Stimulated activated CD4-positive, alpha-beta T cell treated with anti-CD3 and anti-CD28 coated beads, Interleukin-12 subunit alpha, Interleukin-12 subunit beta, amount 100 ng/mL, for 48 hours (primary cell): ENCODE measurements at regions not wholly inside any gene's neighbourhood (a gene's known extent, or its start where the extent isn't known, plus 50 kb on each side); places are given as distances from the start of the nearest gene placed in this dataset.
"Not testable (repeated sequence)": the region's sequence is repeated elsewhere in the genome, so short reads cannot be mapped to it uniquely, and the experiment has no call there.

ENCODE experiments used
- DNase-seq, 3 donors: peaks; one replicate each; pipeline ENCODE4 v3.0.0-alpha.2; 2020; ENCODE audit warnings: low read depth in 2 of 3, low spot score in 1 of 3

- no peak for DNase-seq
Observed at GRCh38 chr10:33710006-33710405, 375.5 kb upstream of the NRP1 start.

DNA sequence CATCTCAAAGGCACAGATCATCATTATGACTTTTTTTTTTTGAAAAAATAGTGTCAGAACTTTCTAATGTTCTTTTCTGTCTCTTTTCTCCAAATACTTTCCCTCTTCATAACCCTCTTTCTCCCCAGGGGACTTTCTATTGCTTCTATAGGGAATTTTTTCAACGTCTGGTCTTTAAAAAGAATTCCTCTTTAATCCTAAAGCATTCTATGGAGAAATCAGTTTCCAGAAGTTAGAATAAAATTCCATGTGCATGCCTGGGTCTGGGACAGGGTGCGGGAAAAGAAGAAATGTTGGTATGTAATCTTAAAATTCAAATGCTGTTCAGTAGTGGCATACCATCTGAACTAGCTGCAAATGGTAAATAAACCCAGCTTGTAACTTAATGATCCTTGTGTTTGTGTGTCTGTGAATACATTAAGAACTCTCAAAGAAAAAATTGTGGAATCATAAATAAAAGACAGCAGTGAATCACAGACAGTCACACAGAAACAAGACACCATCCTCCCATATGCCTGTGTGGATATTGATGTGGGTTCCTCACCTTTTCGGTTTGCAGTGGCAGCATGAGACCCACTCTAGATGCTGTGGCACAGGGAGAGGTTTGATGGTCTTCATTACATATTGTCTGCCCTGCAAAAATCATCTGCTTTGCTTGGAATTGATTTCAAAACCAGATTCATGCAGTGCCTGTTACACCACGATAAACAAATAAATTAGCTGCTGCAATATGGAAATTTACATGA lies 374.7 kb upstream of the NRP1 start:
- DNase-seq: no peak

DNA sequence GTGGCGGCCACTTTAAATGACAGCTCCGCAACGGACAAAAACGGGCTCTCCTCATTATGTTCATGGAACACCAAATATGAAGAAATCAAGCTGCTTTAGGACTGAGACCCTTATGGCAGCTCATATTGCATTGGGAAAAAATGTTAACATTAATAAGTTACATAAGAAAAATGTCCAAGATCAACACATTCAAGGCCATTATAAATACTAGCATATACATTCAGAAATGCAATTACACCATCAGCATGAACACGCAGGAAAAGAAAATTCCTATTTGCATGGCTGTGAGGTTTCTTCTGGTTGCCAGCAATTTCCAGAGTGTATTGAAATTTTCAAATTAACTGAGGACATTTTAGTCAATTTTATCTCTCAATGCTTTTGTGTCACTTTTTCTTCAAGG lies 374.1 kb upstream of the NRP1 start:
- no peak for DNase-seq

DNA sequence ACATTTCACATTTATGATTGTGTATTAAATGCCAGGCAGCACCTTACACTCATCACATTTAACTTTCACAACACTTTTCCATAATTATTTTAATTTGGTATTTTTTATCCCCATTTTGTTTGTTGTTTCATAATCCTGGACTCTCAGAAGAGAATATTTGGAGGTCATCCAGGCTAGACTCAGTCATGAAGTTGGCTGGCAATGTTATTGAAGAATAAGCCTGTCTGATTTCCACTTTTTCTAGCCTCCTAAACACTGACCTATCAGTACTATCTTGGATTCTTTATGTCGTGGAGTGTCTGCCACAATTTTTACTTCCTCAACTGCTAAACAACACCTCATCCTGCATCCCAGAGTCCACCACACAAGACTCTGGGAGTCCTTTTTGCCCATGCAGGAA lies 372.3 kb upstream of the NRP1 start:
- no peak for DNase-seq

DNA sequence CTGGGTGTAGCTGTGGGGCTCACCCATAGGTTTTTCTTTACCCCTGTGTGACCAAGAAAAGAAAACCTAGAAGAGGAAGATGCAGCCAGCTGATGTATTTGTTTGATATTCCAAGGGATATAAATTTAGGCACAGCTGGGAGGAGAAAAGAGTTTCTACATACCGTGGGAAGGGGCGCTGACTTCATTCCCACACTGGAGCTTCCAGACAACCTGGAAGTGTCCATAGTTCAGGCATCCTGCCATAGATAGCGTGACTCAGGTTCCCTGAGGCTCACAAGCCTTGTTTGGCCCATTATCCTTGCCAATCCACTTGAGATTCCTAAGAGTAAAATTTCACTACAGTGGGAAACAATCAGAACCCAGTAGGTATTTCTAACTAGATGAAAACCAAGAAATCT lies 371.7 kb upstream of the NRP1 start:
- no peak for DNase-seq

DNA sequence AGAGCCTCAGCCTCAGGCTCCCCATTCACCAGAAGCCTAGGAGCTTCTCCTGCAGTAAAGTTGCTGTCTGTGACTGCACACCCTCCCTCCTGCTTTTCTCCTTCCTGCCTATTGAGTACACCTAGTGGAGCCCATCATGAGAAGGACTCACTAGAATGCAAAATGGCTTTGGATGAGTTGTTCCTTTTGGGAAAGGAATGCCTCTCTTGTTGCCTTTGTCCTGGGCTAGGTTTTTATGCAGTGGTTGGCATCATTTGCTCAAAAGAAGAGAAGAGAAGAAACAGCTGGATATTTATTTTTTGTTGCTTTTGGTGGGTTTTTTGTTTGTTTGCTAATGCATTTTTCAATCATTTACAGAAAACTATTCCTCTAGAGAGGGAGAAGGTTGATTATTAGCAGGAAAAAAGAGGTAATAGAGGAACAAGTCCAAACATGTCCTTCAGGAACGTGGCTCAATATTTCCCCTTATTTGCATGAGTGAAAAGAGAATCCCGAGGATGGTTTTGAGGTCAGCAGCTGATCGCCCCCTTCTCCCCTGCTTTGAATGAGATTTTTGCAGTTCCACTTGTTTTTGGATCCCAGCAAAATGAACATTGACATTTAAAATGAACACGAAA lies 369.9 kb upstream of the NRP1 start:
- DNase-seq: no peak

DNA sequence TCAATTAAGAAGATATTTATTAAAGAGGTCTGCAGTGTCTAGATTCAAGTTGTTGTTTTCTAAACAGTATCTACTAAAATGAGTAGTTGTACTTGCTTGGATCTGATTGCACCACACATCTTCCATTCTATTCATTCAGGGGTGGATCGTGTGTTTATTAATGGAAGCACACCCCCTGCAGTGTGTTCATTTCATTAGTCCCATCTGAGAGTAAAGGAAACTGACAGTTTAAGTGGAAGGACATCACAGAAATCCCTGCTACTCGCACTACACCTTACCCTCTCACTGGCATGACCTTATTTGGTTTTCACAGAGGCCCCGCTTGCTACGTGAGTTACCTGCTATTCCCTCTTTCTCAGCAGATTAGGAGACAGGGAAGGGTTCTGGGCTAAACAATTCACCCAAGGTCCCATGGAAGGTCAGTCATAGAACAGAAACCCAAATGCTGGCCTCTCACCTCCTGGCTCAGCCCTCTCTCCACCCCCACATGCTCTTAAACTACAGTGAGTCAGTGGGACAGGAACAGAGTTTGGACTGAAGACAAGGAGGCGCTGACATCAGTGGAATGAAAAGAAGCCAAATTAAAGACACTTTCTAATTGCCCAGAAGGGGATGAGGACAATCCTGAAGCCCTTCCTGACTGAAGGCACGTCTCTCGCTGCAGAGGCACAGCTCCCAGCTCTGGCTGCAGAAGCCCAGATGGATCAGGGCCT lies 369.2 kb upstream of the NRP1 start:
- no peak for DNase-seq

- no peak for DNase-seq
Observed at GRCh38 chr10:33698033-33698432, 363.6 kb upstream of the NRP1 start.

DNA sequence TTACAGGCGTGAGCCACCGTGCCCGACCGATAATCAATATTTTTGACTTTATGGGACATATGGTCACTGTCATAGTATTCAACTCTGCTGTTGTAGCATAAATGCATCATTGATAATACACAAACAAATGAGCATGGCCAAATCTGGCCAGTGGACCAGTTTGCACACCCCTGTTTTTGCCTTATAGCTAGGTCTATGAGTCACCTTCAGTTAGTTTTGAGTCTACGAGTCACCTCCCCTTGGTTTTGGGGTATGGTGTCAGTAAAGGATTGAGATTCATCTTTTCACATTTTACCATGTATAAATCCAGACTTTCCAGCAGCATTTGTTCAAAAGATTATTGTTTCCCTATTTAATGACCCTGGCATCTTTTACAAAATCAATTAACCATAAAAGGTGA lies 362.5 kb upstream of the NRP1 start:
- DNase-seq: no peak

DNA sequence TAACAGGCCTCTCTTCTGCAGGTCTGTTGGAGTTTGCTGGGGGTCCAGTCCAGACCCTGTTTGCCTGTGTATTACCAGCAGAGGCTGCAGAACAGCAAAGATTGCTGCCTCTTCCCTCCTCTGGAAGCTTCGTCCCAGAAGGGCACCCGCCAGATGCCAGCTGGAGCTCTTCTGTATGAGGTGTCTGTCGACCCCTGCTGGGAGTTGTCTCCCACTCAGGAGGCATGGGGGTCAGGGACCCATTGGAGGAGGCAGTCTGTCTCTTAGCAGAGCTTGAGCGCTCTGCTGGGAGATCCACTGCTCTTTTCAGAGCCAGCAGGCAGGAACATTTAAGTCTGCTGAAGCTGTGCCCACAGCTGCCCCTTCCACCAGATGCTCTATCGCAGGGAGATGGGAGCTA lies 361.1 kb upstream of the NRP1 start:
- no peak for DNase-seq

- not testable (repeated sequence) for DNase-seq
Observed at GRCh38 chr10:33690536-33690935, 356.1 kb upstream of the NRP1 start.

GRCh38 chr10:33688506-33688905 lies 354.0 kb upstream of the NRP1 start:
- no peak for DNase-seq

DNA sequence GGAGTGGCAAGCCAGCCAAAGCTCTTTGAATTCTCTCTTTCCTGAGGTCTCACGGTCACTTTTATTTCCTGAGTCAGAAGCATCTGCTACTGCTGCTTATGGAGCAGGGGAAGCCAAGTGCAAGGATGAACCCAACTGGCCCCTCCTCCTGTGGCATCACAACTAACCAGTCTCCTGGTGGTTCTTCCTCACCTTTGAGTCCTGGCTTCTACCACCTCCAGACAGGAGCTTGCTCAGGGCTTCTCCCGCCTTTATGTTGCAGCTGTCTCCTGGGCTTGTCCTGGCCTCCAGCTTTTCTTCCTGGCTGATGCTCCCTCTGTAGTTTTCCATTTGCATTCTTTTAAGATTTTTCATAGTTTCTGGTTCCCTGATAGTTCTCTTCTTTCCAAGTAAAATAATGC lies 349.7 kb upstream of the NRP1 start:
- DNase-seq: no peak

DNA sequence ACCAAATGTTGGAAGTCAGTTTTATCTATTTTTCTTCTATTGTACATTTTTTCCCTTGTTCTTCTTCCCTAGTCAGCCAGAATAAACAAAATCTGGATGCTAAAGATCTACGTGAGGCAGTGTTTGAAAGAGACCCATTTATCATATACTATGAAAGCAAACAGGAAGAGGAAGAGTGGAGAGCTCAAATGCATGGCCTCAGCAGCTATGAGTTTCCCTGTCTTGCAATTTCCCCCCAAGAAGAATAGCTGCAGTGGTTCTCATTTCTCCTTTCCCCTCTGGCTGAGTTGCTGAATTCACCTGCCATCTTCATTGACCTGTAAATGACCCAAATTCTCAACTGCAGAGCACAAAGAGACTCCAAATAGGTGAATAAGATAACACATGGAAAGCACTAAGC lies 347.1 kb upstream of the NRP1 start:
- no peak for DNase-seq

- no peak for DNase-seq
Observed at GRCh38 chr10:33680036-33680435, 345.6 kb upstream of the NRP1 start.

DNA sequence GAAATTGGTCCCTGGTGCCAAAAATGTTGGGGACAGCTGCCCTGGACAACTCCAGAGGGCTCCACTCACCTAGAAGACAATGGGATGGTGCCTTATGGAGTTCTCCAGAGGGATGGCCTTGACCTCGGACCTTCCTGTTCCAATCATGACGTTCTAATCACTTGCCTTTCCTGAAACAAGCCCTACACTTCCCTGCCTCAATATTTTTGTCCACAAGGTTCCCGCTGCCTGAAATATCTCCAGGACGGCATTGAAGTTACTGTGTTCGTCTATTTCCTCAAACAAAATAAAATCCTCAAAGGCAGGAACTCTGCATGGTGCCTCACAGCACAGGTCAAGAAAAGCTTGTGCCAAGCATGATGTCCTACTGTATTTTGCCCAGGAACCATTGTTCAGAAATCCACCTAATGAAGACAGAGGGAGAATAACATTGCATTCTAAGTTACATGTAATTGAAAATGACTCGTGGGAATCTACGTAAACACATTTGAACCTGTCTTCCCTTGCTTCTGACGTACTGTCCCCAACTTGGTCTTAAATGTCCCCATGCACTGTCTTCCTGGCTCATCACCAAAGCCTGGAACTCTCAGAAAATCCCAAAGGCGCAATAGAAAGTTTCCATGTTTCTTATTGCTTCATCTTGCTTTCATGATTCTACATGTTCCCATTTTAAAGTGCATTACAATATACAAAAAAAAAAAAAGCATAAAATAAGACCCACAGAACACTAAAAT lies 342.3 kb upstream of the NRP1 start:
- DNase-seq: no peak

DNA sequence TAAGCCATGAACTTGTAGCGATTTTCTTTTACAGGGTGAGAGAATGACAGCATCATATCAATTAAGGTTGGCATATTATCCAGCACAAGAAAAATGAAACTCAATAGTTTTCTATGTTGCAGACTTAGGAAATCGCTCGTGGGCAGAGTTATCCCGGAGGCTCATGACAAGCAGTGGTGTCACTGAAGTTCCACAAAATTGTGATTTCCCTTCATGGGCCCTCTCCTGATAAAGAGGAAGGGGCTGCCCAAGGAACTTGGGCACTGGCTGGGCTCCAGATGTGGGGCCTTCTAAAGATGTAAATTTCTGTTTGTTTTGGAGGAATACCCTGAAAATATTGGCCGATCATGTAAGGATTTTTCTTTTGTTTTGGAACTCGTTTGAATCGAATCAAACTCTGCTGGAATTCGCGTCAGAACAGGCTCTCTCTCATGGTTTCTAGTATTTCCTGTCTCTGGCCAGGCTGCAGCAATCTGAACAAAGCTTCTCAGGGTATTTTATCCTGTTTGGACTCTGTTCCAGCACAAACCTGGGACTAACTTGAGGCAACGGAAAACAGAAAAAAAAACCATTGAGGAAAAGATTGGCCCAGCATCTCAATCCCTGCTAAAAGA lies 340.6 kb upstream of the NRP1 start:
- DNase-seq: no peak

GRCh38 chr10:33674491-33674890 lies 340.0 kb upstream of the NRP1 start:
- DNase-seq: no peak

- DNase-seq: no peak
Observed at GRCh38 chr10:33673839-33674415, 339.5 kb upstream of the NRP1 start.

GRCh38 chr10:33669904-33670303 lies 335.4 kb upstream of the NRP1 start:
- no peak for DNase-seq
